ENCODE measurements at regions not wholly inside any gene's neighbourhood (a gene's known extent, or its start where the extent isn't known, plus 50 kb on each side); places are given as distances from the start of the nearest gene placed in this dataset.

GRCh38 chr2:236873636-236874035, 212.1 kb upstream of the COPS8 start:
- no peak for TF ChIP-seq MAX (IDR thresholded peaks at IDR 0.05)
- no peak for TF ChIP-seq CEBPB (IDR thresholded peaks at IDR 0.05)
- TF ChIP-seq RAD21 (IDR thresholded peaks at IDR 0.05; ENCODE audit: low read depth), result no peak
- TF ChIP-seq USF1 (IDR thresholded peaks at IDR 0.05), result no peak
- no peak for TF ChIP-seq TAF1 (IDR thresholded peaks at IDR 0.05; ENCODE audit: low read depth)
- no peak for TF ChIP-seq TEAD4 (IDR thresholded peaks at IDR 0.05)
- no peak for TF ChIP-seq EGR1 (IDR thresholded peaks at IDR 0.05)
- TF ChIP-seq EP300 (IDR thresholded peaks at IDR 0.05; ENCODE audit: borderline replicate concordance), result no peak
- no peak for TF ChIP-seq FOXM1 (IDR thresholded peaks at IDR 0.05; ENCODE audit: borderline replicate concordance, low read depth)
- no peak for TF ChIP-seq CREB1 (IDR thresholded peaks at IDR 0.05; ENCODE audit: low read depth)
- TF ChIP-seq ZBTB7A (IDR thresholded peaks at IDR 0.05; ENCODE audit: low read depth), result no peak
- no peak for TF ChIP-seq YY1 (IDR thresholded peaks at IDR 0.05; ENCODE audit: low read depth)

GRCh38 chr2:236874866-236875481, 210.7 kb upstream of the COPS8 start:
- no peak for TF ChIP-seq CREB1 (IDR thresholded peaks at IDR 0.05; ENCODE audit: low read depth)
- no peak for TF ChIP-seq EGR1 (IDR thresholded peaks at IDR 0.05)
- no peak for TF ChIP-seq REST (IDR thresholded peaks at IDR 0.05; ENCODE audit: low read depth)

GRCh38 chr2:236875906-236876505, 209.7 kb upstream of the COPS8 start:
- no peak for TF ChIP-seq FOXM1 (IDR thresholded peaks at IDR 0.05; ENCODE audit: borderline replicate concordance, low read depth)
- no peak for TF ChIP-seq USF1 (IDR thresholded peaks at IDR 0.05)
- TF ChIP-seq TEAD4 (IDR thresholded peaks at IDR 0.05), result no peak
- TF ChIP-seq TCF12 (IDR thresholded peaks at IDR 0.05; ENCODE audit: low read depth), result no peak
- no peak for TF ChIP-seq MAX (IDR thresholded peaks at IDR 0.05)
- no peak for TF ChIP-seq EGR1 (IDR thresholded peaks at IDR 0.05)
- TF ChIP-seq YY1 (IDR thresholded peaks at IDR 0.05; ENCODE audit: low read depth), result no peak
- TF ChIP-seq RAD21 (IDR thresholded peaks at IDR 0.05; ENCODE audit: low read depth), result no peak
- no peak for TF ChIP-seq NFIC (IDR thresholded peaks at IDR 0.05)
- TF ChIP-seq TAF1 (IDR thresholded peaks at IDR 0.05; ENCODE audit: low read depth), result no peak
- no peak for TF ChIP-seq CEBPB (IDR thresholded peaks at IDR 0.05)
- no peak for TF ChIP-seq ZBTB7A (IDR thresholded peaks at IDR 0.05; ENCODE audit: low read depth)
- TF ChIP-seq REST (IDR thresholded peaks at IDR 0.05; ENCODE audit: low read depth), result no peak
- TF ChIP-seq EP300 (IDR thresholded peaks at IDR 0.05; ENCODE audit: borderline replicate concordance), result no peak
- TF ChIP-seq CREB1 (IDR thresholded peaks at IDR 0.05; ENCODE audit: low read depth), result no peak

GRCh38 chr2:236876642-236877041, 209.0 kb upstream of the COPS8 start:
- TF ChIP-seq REST (IDR thresholded peaks at IDR 0.05; ENCODE audit: low read depth), result no peak
- no peak for TF ChIP-seq USF1 (IDR thresholded peaks at IDR 0.05)
- no peak for TF ChIP-seq ZBTB7A (IDR thresholded peaks at IDR 0.05; ENCODE audit: low read depth)
- TF ChIP-seq CREB1 (IDR thresholded peaks at IDR 0.05; ENCODE audit: low read depth), result no peak
- no peak for TF ChIP-seq YY1 (IDR thresholded peaks at IDR 0.05; ENCODE audit: low read depth)
- no peak for TF ChIP-seq MAX (IDR thresholded peaks at IDR 0.05)
- TF ChIP-seq TEAD4 (IDR thresholded peaks at IDR 0.05), result no peak
- no peak for TF ChIP-seq TAF1 (IDR thresholded peaks at IDR 0.05; ENCODE audit: low read depth)
- TF ChIP-seq RAD21 (IDR thresholded peaks at IDR 0.05; ENCODE audit: low read depth), result no peak
- TF ChIP-seq EP300 (IDR thresholded peaks at IDR 0.05; ENCODE audit: borderline replicate concordance), result no peak
- no peak for TF ChIP-seq EGR1 (IDR thresholded peaks at IDR 0.05)
- TF ChIP-seq TCF12 (IDR thresholded peaks at IDR 0.05; ENCODE audit: low read depth), result no peak
- no peak for TF ChIP-seq FOXM1 (IDR thresholded peaks at IDR 0.05; ENCODE audit: borderline replicate concordance, low read depth)

All from Ishikawa (cell line).